Peyer's patch (tissue), 4 donors: ENCODE measurements at regions not wholly inside any gene's neighbourhood (a gene's known extent, or its start where the extent isn't known, plus 50 kb on each side); places are given as distances from the start of the nearest gene placed in this dataset.

Experiments used
- DNase-seq, 3 donors: peaks; one replicate each; pipeline ENCODE4 v3.0.0-alpha.2; 2017 to 2019
- H3K27ac ChIP-seq, 4 donors: fragments of 200-600 bp; sonication (generic); one replicate each; pipeline ENCODE4 v1.5.1; 2016 to 2019
- H3K27me3 ChIP-seq, 2 donors: fragments of 200-600 bp; sonication (generic); one replicate each; pipeline ENCODE4 v1.5.1; 2019
- H3K36me3 ChIP-seq, 3 donors: fragments of 200-600 bp; sonication (generic); one replicate each; pipeline ENCODE4 v1.5.1; 2016 to 2019
- H3K4me1 ChIP-seq, 4 donors: fragments of 200-600 bp; sonication (generic); one replicate each; pipeline ENCODE4 v1.5.1; 2016 to 2019
- H3K4me3 ChIP-seq, 4 donors: fragments of 200-600 bp; sonication (generic); 1 replicate in 3 of 4; 2 replicates in 1 of 4; pipeline ENCODE4 v1.5.1; 2016 to 2019; ENCODE audit warnings: mild to moderate bottlenecking in 1 of 4
- H3K9me3 ChIP-seq, 4 donors: fragments of 200-600 bp; sonication (generic); one replicate each; pipeline ENCODE4 v1.5.1; 2016 to 2019; ENCODE audit warnings: mild to moderate bottlenecking in 1 of 4
- CTCF ChIP-seq, 6 experiments: fragments of 450-650 bp in 4 of 6; fragments of 200-600 bp in 2 of 6; sonication (generic) in 1 of 6; IDR thresholded peaks; one replicate each; pipeline ENCODE4 v1.5.1; 2017 to 2019; ENCODE audit warnings: antibody characterized with exemption in 6 of 6, mild to moderate bottlenecking in 3 of 6, moderate library complexity in 1 of 6
- POLR2A ChIP-seq, 2 donors: fragments of 450-650 bp; IDR thresholded peaks; one replicate each; pipeline ENCODE4 v1.5.1; 2017; ENCODE audit warnings: antibody characterized with exemption in 2 of 2, mild to moderate bottlenecking in 2 of 2, moderate library complexity in 2 of 2

- H3K27me3 ChIP-seq: no peaks in the 10 kb centered on the region
- no peaks in the 10 kb centered on the region for H3K36me3 ChIP-seq
- H3K4me1 ChIP-seq: no peaks in the 10 kb centered on the region
- H3K4me3 ChIP-seq: no peak overlapping the region
- DNase-seq: no peak
- no peaks in the 10 kb centered on the region for H3K9me3 ChIP-seq
- TF ChIP-seq CTCF (IDR thresholded peaks at IDR 0.05): no peak
- TF ChIP-seq POLR2A (IDR thresholded peaks at IDR 0.05): no peak
- no peak overlapping the region for H3K27ac ChIP-seq
These were observed 233.6 kb upstream of the E2F7 start for GRCh38 chr12:77299001-77299400.

GRCh38 chr12:77294016-77294415 lies 228.6 kb upstream of the E2F7 start:
- Histone ChIP-seq H3K4me1 (no peaks in the 10 kb centered on the region), H3K27me3 (no peaks in the 10 kb centered on the region)

GRCh38 chr12:77274926-77275325 lies 209.6 kb upstream of the E2F7 start:
- TF ChIP-seq CTCF (IDR thresholded peaks at IDR 0.05): no peak
- TF ChIP-seq POLR2A (IDR thresholded peaks at IDR 0.05): no peak
- no peak for DNase-seq
- no peaks in the 10 kb centered on the region for H3K9me3 ChIP-seq

More at GRCh38 chr12:77294016-77294415, 228.6 kb upstream of the E2F7 start:
- Histone ChIP-seq H3K9me3 (no peaks in the 10 kb centered on the region), H3K36me3 (no peaks in the 10 kb centered on the region), H3K4me3 (no peak overlapping the region), H3K27ac (no peak overlapping the region)
- no peak for DNase-seq
- TF ChIP-seq POLR2A (IDR thresholded peaks at IDR 0.05): no peak
- no peak for TF ChIP-seq CTCF (IDR thresholded peaks at IDR 0.05)

GRCh38 chr12:77273898-77274297 lies 208.5 kb upstream of the E2F7 start:
- TF ChIP-seq CTCF (IDR thresholded peaks at IDR 0.05) (no peak), POLR2A (IDR thresholded peaks at IDR 0.05) (no peak)
- H3K4me1 ChIP-seq: no peaks in the 10 kb centered on the region
- no peaks in the 10 kb centered on the region for H3K9me3 ChIP-seq
- H3K27ac ChIP-seq: no peak overlapping the region
- H3K36me3 ChIP-seq: no peaks in the 10 kb centered on the region
- no peak for DNase-seq
- H3K27me3 ChIP-seq: no peaks in the 10 kb centered on the region
- no peak overlapping the region for H3K4me3 ChIP-seq

More at GRCh38 chr12:77274926-77275325, 209.6 kb upstream of the E2F7 start:
- no peak overlapping the region for H3K4me3 ChIP-seq
- H3K36me3 ChIP-seq: no peaks in the 10 kb centered on the region
- H3K27ac ChIP-seq: no peak overlapping the region
- no peaks in the 10 kb centered on the region for H3K27me3 ChIP-seq
- H3K4me1 ChIP-seq: no peaks in the 10 kb centered on the region

- Histone ChIP-seq H3K4me3 (no peak overlapping the region), H3K9me3 (no peaks in the 10 kb centered on the region), H3K4me1 (no peaks in the 10 kb centered on the region), H3K36me3 (no peaks in the 10 kb centered on the region), H3K27ac (no peak overlapping the region), H3K27me3 (no peaks in the 10 kb centered on the region)
- no peak for DNase-seq
- TF ChIP-seq CTCF (IDR thresholded peaks at IDR 0.05) (no peak), POLR2A (IDR thresholded peaks at IDR 0.05) (no peak)
These were observed 191.6 kb upstream of the E2F7 start for GRCh38 chr12:77256956-77257355.

- H3K27ac ChIP-seq: no peak overlapping the region
- no peaks in the 10 kb centered on the region for H3K27me3 ChIP-seq
- no peak overlapping the region for H3K4me3 ChIP-seq
- H3K36me3 ChIP-seq: no peaks in the 10 kb centered on the region
- no peak for TF ChIP-seq POLR2A (IDR thresholded peaks at IDR 0.05)
- no peak for TF ChIP-seq CTCF (IDR thresholded peaks at IDR 0.05)
- no peaks in the 10 kb centered on the region for H3K4me1 ChIP-seq
- no peaks in the 10 kb centered on the region for H3K9me3 ChIP-seq
- no peak for DNase-seq
These were observed 188.0 kb upstream of the E2F7 start for GRCh38 chr12:77253321-77253720.
